Right atrium auricular region (tissue), 2 donors: ENCODE measurements at regions not wholly inside any gene's neighbourhood (a gene's known extent, or its start where the extent isn't known, plus 50 kb on each side); places are given as distances from the start of the nearest gene placed in this dataset.

Experiments
- DNase-seq: peaks from one replicate; pipeline ENCODE4 v3.0.0-alpha.2; 2019; ENCODE audit warnings: low spot score
- H3K27ac ChIP-seq, 2 donors: fragments of 200-600 bp; sonication (generic); 1 replicate in 1 of 2; 2 replicates in 1 of 2; pipeline ENCODE4 v1.5.1; 2016 to 2019
- H3K27me3 ChIP-seq, 2 donors: fragments of 200-600 bp; sonication (generic); one replicate each; pipeline versions ENCODE4 v1.5.1 to v1.6.0; 2017 to 2019
- H3K36me3 ChIP-seq: fragments of 200-600 bp; sonication (generic); one replicate; pipeline ENCODE4 v1.5.1; 2016
- H3K4me1 ChIP-seq, 2 donors: fragments of 200-600 bp; sonication (generic); one replicate each; pipeline versions ENCODE4 v1.5.1 to v1.6.0; 2017 to 2019
- H3K4me3 ChIP-seq, 2 donors: fragments of 200-600 bp; sonication (generic); 1 replicate in 1 of 2; 2 replicates in 1 of 2; pipeline ENCODE4 v1.5.1; 2017 to 2019; ENCODE audit warnings: mild to moderate bottlenecking in 1 of 2, moderate library complexity in 1 of 2
- H3K9me3 ChIP-seq, 2 donors: fragments of 200-600 bp; sonication (generic); one replicate each; pipeline ENCODE4 v1.5.1; 2019
- CTCF ChIP-seq, 2 donors: fragments of 200-600 bp; sonication (generic); IDR thresholded peaks; one replicate each; pipeline ENCODE4 v1.5.1; 2019; ENCODE audit warnings: antibody characterized with exemption in 2 of 2

DNA sequence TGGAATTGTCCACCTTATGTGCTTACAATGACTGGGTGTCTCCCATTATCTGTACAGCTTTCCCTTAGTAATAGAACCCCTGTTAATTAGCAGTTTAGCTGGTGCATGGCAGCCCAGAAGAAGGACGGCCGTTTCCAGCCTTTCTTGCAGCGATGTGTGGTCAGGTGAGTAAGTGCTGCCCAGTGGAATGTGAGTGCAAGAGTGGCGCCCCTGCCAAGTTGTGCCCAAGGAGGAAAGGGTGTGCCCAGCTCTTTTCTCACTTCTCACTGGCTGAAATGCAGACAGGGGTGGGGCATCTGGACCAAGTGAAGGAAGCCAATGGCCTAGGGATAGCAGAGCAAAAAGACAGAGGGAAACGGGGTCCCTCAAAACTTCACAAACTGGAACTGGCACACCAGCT is 296.8 kb downstream of the PREX1 start:
- H3K27ac ChIP-seq, result no peak overlapping the region
- no peaks in the 10 kb centered on the region for H3K36me3 ChIP-seq
- TF ChIP-seq CTCF (IDR thresholded peaks at IDR 0.05), result no peak
- H3K27me3 ChIP-seq, result no peaks in the 10 kb centered on the region
- H3K9me3 ChIP-seq, result no peaks in the 10 kb centered on the region
- H3K4me1 ChIP-seq, result no peaks in the 10 kb centered on the region
- no peak overlapping the region for H3K4me3 ChIP-seq
- no peak for DNase-seq

DNA sequence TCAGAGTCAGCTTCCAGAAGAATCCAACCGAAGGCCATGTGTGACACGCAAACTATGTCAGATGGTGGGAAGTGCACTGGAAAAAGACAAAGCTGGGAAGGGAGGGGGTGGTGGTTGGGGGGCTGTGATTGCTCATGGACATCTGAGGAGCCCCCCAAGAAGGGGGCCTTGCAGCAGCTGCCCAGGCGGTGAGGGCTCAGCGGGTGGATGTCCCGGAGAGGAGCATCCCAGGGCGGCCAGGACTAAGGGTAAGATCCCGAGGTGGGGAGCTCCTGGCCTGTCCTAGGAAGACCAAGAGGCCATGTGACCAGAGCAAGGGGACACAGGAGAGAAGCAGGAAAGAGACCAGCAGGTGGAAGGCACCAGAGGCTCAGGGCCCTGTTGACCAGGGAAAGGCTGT is 299.5 kb downstream of the PREX1 start:
- no peaks in the 10 kb centered on the region for H3K27me3 ChIP-seq
- no peak overlapping the region for H3K4me3 ChIP-seq
- no peak overlapping the region for H3K27ac ChIP-seq
- no peaks in the 10 kb centered on the region for H3K36me3 ChIP-seq
- no peaks in the 10 kb centered on the region for H3K9me3 ChIP-seq
- DNase-seq, result no peak
- no peaks in the 10 kb centered on the region for H3K4me1 ChIP-seq
- no peak for TF ChIP-seq CTCF (IDR thresholded peaks at IDR 0.05)

DNA sequence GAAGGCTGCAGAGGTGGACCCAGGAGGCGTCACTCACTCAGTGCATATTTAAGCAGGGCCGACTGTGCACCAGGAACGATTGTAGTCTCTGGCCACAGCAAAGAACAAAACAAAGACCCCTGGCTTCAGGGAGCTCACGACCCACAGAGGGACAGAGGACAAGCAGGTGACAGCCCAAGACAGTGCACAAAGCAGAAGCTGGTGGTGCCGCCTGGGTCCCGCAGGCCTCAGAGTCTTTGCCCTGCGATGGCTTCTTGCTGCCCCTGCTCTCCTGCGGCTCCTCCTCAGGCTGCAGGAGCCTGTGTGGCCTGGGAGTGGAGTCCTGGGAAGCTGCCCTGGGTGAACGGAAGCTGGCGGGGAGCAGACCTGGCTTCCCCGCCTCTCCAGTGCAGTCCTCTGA is 300.0 kb downstream of the PREX1 start:
- Histone ChIP-seq H3K4me3 (no peak overlapping the region), H3K36me3 (no peaks in the 10 kb centered on the region), H3K9me3 (no peaks in the 10 kb centered on the region), H3K27me3 (no peaks in the 10 kb centered on the region), H3K4me1 (no peaks in the 10 kb centered on the region), H3K27ac (no peak overlapping the region)
- TF ChIP-seq CTCF (IDR thresholded peaks at IDR 0.05), result no peak
- no peak for DNase-seq

GRCh38 chr20:48526936-48527335 is 300.9 kb downstream of the PREX1 start:
- H3K4me1 ChIP-seq, result no peaks in the 10 kb centered on the region
- no peaks in the 10 kb centered on the region for H3K27me3 ChIP-seq
- no peak overlapping the region for H3K4me3 ChIP-seq
- no peaks in the 10 kb centered on the region for H3K9me3 ChIP-seq
- no peak for TF ChIP-seq CTCF (IDR thresholded peaks at IDR 0.05)
- H3K36me3 ChIP-seq, result no peaks in the 10 kb centered on the region
- no peak for DNase-seq
- H3K27ac ChIP-seq, result no peak overlapping the region

DNA sequence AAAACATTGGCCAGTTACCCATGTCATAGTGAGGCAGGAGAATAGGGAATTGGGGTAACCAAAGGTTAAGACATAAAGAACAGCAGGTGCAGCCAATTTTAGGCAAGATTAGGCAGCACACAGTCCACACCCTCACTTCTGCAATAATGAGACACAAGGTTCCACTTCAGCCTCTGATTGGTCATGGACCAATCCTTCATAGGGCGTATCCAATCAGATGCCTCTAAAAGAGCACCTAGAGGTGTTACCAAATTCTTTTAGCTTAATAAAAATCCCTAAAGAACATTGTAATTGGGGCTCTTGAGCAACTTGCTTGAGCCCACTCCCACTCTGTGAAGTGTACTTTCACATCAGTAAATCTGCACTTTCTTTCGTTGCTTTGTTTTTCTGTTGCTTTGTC is 302.4 kb downstream of the PREX1 start:
- H3K27ac ChIP-seq, result no peak overlapping the region
- no peaks in the 10 kb centered on the region for H3K4me1 ChIP-seq
- no peak for TF ChIP-seq CTCF (IDR thresholded peaks at IDR 0.05)
- DNase-seq, result no peak
- H3K9me3 ChIP-seq, result no peaks in the 10 kb centered on the region
- H3K4me3 ChIP-seq, result no peak overlapping the region
- no peaks in the 10 kb centered on the region for H3K36me3 ChIP-seq
- no peaks in the 10 kb centered on the region for H3K27me3 ChIP-seq

DNA sequence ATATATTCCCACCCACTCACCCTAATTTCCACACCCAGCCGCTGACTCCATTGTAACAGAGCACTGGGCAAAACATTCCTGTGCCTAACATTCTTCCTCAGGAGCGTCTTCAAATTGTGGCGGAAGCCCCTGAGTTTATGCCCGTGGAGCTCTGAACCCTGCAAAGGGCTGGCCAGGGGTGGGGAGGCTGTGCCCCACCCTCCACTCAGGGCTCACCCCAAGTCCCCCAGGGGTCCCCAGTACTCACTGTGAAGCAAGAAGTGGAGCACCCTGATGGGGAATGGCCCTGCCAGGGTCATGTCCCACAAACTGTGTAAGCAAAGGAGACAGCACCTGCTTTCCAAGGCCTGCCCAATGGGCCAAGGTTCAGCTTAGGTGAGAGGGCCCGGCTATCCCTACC is 303.2 kb downstream of the PREX1 start:
- DNase-seq, result no peak
- H3K27me3 ChIP-seq, result no peaks in the 10 kb centered on the region
- no peak overlapping the region for H3K27ac ChIP-seq
- H3K9me3 ChIP-seq, result no peaks in the 10 kb centered on the region
- H3K36me3 ChIP-seq, result no peaks in the 10 kb centered on the region
- no peak overlapping the region for H3K4me3 ChIP-seq
- TF ChIP-seq CTCF (IDR thresholded peaks at IDR 0.05), result no peak
- H3K4me1 ChIP-seq, result no peaks in the 10 kb centered on the region
